ENCODE measurements at regions not wholly inside any gene's neighbourhood (a gene's known extent, or its start where the extent isn't known, plus 50 kb on each side); places are given as distances from the start of the nearest gene placed in this dataset.

- no peak for TF ChIP-seq RERE (CRISPR knock-in tag; IDR thresholded peaks at IDR 0.05; ENCODE audit: borderline replicate concordance)
- TF ChIP-seq HMG20A (CRISPR knock-in tag; conservative IDR thresholded peaks at IDR 0.05) = no peak
- TF ChIP-seq, protein P1, sequence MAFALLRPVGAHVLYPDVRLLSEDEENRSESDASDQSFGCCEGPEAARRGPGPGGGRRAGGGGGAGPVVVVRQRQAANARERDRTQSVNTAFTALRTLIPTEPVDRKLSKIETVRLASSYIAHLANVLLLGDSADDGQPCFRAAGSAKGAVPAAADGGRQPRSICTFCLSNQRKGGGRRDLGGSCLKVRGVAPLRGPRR (CRISPR knock-in tag; IDR thresholded peaks at IDR 0.05) = no peak
- TF ChIP-seq SIN3A (IDR thresholded peaks at IDR 0.05; ENCODE audit: borderline replicate concordance in 2 of 2, control insufficient read depth in 1 of 2, low read depth in 2 of 2, low read length in 2 of 2) = no peak
- TF ChIP-seq ZNF280A (IDR thresholded peaks at IDR 0.05; ENCODE audit: low read depth, partially characterized antibody) = no peak
- TF ChIP-seq MAZ (CRISPR knock-in tag; conservative IDR thresholded peaks at IDR 0.05 in 1 of 2, IDR thresholded peaks at IDR 0.05 in 1 of 2) = no peak
- TF ChIP-seq ZEB2 (IDR thresholded peaks at IDR 0.05) = 0 out of 2 replicates have a peak, but pooled peaks have one; percentile 37
- peak; percentile 55; the same call in 1 of the 2 replicates for TF ChIP-seq NBN (IDR thresholded peaks at IDR 0.05; ENCODE audit: low read depth)
- TF ChIP-seq ZNF445 (CRISPR knock-in tag; IDR thresholded peaks at IDR 0.05; ENCODE audit: low read depth) = no peak
- no peak for TF ChIP-seq GATA2 (CRISPR knock-in tag; IDR thresholded peaks at IDR 0.05)
- no peak for TF ChIP-seq NELFE (IDR thresholded peaks at IDR 0.05; ENCODE audit: insufficient read depth, insufficient read length)
- TF ChIP-seq TSC22D4 (tag; IDR thresholded peaks at IDR 0.05) = no peak
- TF ChIP-seq DEAF1 (CRISPR knock-in tag; IDR thresholded peaks at IDR 0.05) = peak; percentile 37; the same call in 1 of the 2 replicates
Measured at GRCh38 chr4:174120446-174121295, 162.8 kb downstream of the FBXO8 start (continued).

All from K562 (cell line).